Right ventricle myocardium superior (tissue), 1 donor: ENCODE measurements at regions not wholly inside any gene's neighbourhood (a gene's known extent, or its start where the extent isn't known, plus 50 kb on each side); places are given as distances from the start of the nearest gene placed in this dataset.
"Not testable (repeated sequence)": the region's sequence is repeated elsewhere in the genome, so short reads cannot be mapped to it uniquely, and the experiment has no call there.

ENCODE experiments used
- ATAC-seq: fragments of 200-7000 bp; cut with Tn5 transposase; one replicate; pipeline ENCODE4 v1.9.1; 2020; ENCODE audit warnings: mild to moderate bottlenecking; ENCODE audit not compliant: poor library complexity
- DNase-seq: peaks from one replicate; pipeline ENCODE4 v3.0.0-alpha.2; 2020
- intact Hi-C: fragments of 100-400 bp; cut with DNase I; formaldehyde crosslinking; loops from one replicate; pipeline ENCODE4 v1.11.2; 2022
- donor health status: DM: no; HTN: yes; CAD: no; lungs with severe emphysema.

DNA sequence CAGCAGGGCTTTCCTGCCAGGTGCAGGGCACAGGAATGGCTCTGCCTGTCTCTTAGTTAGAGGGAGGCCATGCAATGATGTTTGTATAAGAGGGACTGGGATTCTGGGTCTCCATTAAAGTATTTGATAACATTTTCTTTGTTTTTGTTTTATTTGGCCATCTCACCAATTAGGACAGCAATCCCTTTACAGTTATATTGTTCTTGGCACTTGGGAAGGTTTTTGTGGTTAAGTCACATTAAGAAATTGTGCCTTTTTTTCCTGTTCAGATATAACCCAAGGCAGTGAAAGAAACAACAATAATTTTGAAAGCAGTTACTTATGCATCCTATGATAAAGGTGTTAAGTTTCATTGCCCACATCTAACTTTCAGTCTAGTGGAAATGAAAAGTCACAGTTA, 237.4 kb upstream of the PRSS58 start:
- DNase-seq, intact Hi-C loops, ATAC-seq: not testable (repeated sequence)

DNA sequence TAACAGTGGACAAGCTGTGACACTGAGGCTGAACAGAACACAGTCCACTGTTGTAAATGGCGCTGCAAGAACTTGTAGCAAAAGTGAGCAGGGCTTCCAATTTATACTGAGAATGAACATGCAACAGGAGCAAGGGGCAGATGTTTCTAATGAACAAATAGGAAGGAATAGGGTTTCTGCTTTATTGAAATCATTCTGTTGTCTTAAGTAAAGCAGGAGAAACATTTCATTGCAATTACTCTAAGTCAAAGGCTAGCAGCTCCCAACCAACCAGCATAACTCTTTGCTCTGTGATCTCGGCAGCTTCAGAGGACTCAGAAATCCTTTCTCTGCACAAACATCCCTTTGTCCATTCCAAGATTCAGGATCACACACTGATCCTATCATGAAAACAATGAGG, 236.2 kb upstream of the PRSS58 start:
- ATAC-seq (no peak), DNase-seq (no peak)
- intact Hi-C loops = no loop called here

DNA sequence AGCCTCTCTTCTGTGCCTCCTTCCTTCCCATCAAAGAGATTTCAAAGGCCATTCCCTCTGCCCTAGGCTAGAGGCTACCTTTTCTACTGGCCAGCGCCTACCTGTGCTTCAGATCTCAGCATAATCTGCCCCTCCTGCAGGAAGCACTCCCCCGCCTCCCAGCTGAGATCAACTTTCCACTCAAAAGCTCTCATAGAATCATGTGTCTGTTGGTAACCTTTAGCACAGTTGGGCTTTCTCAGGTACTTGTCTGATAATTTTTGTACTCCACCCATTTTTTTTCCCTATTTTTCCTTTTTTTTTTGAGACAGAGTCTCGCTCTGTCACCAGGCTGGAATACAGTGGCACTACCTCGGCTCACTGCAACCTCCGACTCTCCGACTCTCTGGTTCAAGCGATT, 231.0 kb upstream of the PRSS58 start:
- intact Hi-C loops = no loop called here
- ATAC-seq (no peak), DNase-seq (no peak)

DNA sequence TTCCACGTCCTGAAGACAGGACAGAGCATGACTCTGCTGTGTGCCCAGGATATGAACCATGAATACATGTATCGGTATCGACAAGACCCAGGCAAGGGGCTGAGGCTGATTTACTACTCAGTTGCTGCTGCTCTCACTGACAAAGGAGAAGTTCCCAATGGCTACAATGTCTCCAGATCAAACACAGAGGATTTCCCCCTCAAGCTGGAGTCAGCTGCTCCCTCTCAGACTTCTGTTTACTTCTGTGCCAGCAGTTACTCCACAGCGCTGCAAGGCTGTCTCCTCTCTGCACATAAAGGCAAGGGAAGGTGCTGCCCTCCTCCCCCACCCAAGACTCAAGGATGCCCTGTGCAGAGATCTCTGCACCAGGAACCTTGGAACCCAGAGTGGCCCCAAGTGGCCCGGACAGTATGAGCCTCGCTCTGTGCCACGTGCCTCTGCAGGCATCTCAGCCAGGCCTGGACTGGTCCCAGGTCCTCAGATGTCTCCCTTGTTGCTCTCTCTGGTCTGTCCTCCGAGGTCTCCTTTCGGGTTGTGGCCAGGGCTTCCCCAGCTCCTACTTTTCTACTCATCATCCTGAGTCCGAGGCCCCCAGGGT, 230.3 kb upstream of the PRSS58 start:
- peak; percentile 48 for ATAC-seq
- intact Hi-C loops = no loop called here

DNA sequence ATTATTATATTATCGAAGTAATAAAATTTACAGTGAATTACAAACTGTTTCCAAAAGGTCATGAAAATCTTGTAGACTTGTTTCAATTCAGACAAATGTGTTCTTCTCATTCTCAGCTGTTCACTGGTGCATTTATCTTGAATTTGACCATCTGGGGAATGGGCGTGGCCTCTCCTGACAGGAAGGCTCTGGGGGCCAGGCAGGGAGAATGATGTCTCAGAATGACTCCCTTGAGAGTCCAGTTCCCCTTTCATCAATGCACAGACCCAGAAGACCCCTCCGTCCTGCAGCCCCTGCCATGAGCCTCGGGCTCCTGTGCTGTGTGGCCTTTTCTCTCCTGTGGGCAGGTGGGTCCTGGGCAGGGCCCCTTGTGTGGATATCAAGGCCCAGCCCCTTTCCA, 229.7 kb upstream of the PRSS58 start:
- intact Hi-C loops, ATAC-seq, DNase-seq: not testable (repeated sequence)

More for the DNA sequence above, 230.3 kb upstream of the PRSS58 start:
- no peak for DNase-seq

DNA sequence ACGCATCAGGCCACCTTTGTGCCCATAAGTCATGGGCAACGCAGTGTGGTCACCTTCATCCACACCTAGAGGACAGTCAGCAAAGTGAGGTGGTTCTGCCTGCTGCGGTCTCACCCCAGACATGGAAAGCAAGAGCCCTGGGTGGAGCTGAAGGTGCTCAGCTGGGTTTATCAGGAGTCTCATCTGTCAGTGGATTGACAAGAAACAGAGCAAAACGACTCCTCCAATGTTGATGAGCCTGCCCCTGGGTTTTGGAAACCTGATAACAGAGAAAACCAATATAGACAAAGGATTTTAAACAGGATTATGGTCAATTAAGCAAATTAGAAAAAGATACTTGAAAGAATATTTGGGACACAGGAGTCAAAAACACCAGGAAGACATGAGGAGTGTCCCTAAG, 229.3 kb upstream of the PRSS58 start:
- intact Hi-C loops = no loop called here
- no peak for ATAC-seq
- DNase-seq = no peak

DNA sequence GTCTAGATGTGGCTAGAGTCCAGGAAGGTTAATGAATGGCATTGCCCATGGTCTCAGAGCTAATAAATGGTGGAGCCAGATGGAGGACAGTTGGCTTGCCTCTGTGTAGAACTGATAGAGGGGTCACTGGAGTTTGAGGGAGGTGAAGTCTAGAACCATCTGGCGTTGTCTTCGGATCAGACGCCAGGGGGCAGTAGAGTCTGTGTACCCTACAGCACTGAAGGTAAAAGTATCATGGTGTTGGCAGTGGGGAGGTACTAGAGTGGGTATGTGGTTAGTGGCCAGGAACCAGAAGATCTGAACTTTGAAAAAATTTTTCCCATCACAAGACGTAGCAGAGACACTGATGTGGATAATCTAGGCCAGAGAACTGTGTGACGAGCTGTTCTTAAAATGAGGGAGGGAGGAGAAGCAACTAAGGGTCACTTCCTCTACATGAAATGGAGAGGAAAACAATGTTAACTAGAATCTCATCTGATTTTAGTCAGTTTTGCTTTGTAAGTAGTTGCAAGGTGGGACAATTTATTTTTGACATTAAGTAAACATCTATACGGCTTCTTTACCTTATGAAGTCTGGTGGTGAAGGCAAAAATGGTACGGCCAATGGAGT, 227.9 kb upstream of the PRSS58 start:
- intact Hi-C loops = no loop called here
- ATAC-seq (no peak), DNase-seq (no peak)

DNA sequence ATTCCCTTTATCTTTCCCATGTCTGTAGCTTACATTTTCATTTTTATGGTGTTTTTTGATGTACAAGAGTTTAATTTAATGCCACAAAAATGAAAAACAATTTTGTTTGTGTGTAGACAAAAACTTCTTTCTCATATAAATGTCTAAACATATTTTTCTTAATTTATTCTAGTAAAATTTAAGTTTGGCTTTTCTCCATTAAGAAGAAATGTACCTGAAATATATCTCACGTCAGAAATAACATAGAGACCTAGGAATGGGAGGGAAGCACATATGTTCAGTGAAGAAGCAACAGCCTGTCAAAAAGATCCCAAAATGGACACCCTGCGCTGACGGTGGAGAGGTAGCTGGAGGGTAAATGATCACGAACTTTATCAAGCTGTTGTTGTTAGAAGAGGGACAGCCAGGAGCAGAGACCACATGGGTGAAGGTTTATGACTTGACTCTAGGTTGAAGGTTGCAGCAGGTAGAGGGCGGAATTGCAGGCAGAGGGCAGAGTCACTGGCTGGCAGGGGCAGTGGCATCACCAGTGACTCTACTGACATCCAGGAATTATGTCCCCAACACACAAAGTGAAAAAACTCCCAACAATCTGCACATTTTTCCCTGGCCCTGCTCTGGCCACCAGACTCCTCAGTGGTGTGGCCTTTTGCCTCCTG, 225.9 kb upstream of the PRSS58 start:
- DNase-seq (no peak), ATAC-seq (no peak)
- intact Hi-C loops = no loop called here

DNA sequence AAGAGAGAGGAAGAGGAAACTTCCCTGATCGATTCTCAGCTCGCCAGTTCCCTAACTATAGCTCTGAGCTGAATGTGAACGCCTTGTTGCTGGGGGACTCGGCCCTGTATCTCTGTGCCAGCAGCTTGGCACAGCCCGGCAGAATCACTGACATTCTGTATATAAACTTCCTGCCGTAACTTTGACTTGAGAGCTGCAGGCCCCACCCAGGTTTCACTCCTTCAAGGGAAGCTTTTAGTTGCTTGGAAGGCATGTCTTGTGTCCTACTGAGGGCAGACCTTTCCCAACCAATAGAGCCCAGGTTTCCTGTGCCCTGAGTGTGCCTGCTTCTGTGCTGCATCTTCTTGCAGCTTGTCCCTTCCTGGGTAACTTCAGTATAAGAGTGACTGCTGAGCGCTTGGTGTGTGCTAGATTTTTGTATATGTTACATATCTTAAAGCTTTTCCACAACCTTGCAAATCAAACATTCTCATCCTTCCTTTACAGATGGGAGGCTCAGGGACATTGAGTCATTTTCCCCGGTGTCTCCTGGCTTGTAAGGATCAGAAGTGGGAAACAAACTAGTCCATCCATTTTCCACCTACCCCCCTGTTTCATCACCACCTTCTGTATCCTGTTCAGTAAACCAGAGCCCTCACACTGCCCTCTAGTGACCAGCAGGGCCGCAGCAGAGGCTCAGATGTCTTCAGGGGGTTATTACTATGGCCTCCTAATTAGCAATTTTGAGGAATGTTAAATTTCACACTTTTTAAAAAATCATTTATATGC, 225.2 kb upstream of the PRSS58 start:
- no peak for DNase-seq
- intact Hi-C loops = no loop called here
- ATAC-seq = peak; percentile 67

DNA sequence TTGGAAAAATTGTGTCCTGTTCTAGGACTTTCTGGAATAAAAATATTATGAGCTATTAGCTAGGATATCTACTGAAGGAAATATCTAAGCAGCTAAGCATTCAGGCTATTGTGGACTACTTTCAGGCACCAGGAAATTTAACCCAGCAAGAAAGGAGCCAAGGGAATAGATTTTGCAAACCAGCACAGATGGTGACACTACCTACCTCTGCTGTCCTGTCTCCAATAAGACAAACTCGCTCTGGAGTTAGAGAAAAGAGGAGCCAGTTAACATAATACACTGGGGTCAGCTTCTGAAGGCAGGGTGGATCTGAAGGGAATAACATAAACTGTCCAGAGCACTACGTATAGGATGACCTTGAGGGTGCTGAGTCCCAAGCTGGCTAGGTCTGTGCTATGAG, 223.7 kb upstream of the PRSS58 start:
- intact Hi-C loops = no loop called here
- DNase-seq (no peak), ATAC-seq (peak; percentile 41)

DNA sequence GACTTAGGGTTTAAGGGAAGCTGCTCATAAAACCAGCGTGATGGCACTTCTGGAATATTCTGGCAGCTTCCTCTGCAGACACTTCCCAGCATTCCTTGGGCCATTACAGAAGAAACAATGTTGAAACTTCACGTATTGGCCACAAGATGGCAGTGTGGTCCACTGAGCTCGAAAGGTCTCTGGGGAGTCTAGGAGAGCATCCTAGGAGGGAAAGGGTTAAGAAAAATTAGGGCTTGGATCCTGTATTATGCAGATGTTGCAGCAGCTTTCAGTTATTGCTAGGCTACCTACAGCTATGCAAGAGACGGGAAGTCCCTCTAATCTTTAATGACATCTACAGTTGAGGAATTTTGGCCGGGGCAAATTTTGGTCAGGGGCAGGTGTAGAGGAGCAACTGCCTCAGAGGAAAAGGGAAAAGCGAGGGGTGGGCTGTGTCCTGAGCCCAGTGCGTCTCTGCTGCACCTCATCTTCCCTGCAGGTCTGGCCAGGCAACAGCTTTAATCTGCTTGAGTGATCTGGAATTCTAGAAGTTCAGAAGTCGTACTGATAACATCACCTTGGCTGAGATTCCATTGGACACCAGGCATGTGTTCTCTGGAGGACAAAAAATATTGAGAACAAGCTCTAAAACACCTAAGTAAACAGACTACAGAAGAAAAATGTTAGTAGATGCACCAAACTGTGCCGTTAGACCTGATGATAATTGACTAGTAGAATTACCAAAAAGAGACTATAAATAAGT, 220.8 kb upstream of the PRSS58 start:
- ATAC-seq = peak; percentile 71
- intact Hi-C loops = no loop called here
- no peak for DNase-seq

DNA sequence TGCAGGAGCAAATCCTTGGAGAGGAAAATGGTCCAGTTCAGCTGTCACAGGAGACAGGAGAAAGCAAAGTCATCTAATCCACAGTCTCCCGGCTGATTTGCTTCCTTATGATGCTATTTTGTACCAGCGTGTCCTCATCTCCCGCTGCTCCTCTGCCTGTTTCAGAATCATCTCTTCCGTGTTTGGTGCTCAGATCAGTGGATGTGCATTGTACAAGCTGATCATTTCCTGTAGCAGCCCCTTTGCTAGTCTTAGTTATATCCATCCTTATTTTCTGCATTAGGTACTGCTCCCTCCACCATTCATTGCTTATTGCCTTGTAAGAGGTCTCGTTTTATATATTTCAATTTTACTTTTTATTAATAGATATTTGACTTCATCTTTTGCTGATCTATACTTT, 219.9 kb upstream of the PRSS58 start:
- DNase-seq, intact Hi-C loops, ATAC-seq: not testable (repeated sequence)

DNA sequence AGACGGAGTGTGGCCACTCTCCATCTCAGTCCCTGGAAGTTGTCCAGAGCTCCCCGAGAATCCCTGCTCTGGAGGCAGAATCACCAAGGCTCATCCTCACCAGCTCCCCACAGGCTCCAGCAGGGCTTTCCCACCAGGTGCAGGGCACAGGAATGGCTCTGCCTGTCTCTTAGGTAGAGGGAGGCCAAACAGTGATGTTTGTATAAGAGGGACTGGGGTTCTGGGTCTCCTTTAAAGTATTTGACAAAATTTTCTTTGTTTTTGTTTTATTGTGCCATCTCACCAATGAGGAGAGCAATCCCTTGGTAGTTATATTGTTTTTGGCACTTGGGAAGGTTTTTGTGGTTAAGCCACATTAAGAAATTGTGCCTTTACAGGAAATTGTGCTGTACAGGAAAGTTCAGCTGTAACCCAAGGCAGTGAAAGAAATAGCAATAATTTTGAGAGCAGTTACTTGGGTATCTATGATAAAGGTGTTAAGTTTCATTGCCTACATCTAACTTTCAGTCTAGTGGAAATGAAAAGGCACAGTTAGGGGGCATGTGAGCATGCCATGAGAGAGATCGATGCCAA, 219.3 kb upstream of the PRSS58 start:
- intact Hi-C loops = no loop called here
- DNase-seq = no peak
- ATAC-seq = no peak

DNA sequence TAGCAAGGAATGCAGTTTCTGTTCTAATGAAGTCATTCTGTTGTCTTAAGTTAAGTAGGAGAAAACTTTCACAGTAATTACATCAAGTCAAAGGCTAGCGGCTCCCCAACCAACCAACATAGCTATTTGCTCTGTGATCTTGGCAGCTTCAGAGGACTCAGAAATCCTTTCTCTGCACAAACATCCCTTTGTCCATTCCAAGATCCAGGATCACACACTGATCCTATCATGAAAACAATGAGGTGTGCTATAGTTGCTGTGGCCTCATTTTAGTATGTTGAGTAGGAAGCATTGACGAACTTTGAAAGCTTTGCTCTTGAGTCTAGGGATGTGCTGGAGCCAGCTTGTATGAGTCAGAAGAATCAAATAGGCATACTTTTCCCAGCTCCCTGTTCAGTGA, 218.2 kb upstream of the PRSS58 start:
- no peak for DNase-seq
- intact Hi-C loops = no loop called here
- no peak for ATAC-seq

DNA sequence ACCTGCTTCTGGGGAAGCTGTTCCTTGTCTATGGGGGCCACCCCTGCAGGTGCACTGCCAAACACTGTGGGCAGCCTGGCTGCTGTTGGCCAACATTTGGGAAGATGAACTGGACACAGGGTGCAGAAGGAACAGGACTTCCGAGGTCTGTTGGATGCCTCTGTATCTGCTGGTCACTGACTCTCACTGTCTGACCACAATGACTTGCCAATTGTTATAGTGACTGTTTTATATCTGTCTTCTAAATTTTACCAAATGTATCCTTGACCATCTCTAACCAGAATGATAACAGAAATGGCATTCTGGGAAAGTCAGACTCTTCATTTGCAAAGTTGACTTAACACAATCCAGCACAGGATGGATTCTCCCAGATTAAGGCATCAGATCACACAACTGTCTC, 214.0 kb upstream of the PRSS58 start:
- no peak for DNase-seq
- ATAC-seq = no peak
- intact Hi-C loops = no loop called here

DNA sequence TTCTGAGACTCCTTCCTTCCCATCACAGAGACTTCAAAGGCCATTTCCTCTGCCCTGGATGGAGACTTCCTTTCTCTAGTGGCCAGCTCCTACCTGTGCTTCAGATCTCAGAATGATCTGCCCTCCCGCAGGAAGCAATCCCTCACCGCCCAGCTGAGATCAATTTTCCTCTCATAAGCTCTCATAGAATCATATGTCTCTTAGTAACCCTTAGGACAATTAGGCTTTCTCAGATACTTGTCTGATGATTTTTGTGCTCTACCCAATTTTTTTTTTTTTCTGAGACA, 212.6 kb upstream of the PRSS58 start:
- DNase-seq (no peak), ATAC-seq (no peak)
- intact Hi-C loops = no loop called here

DNA sequence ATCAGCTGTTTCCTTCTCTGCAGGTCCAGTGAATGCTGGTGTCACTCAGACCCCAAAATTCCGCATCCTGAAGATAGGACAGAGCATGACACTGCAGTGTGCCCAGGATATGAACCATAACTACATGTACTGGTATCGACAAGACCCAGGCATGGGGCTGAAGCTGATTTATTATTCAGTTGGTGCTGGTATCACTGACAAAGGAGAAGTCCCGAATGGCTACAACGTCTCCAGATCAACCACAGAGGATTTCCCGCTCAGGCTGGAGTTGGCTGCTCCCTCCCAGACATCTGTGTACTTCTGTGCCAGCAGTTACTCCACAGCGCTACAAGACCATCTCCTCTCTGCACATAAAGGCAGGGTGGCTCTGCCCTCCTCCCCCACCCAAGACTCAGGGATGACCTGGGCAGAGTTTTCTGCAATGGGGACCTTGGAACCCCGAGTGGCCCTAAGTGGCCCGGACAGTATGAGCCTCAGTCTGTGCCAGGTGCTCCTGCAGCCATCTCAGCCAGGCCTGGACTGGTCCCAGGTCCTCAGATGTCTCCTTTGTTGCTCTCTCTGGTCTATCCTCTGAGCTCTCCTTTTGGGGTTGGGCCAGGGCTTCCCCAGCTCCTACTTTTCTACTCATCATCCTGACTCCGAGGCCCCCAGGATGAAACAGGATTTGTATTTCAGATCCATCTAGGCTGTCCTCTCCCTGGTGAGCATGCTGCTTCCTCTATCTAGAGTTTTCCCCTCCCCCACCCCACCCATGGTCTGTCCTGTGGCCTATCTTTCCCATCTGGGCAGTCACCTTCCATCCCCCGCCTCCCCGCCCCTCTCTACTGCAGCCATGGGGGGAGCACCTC, 212.1 kb upstream of the PRSS58 start:
- ATAC-seq (no peak), DNase-seq (no peak)
- intact Hi-C loops = no loop called here
